ENCODE measurements at regions not wholly inside any gene's neighbourhood (a gene's known extent, or its start where the extent isn't known, plus 50 kb on each side); places are given as distances from the start of the nearest gene placed in this dataset.

DNA sequence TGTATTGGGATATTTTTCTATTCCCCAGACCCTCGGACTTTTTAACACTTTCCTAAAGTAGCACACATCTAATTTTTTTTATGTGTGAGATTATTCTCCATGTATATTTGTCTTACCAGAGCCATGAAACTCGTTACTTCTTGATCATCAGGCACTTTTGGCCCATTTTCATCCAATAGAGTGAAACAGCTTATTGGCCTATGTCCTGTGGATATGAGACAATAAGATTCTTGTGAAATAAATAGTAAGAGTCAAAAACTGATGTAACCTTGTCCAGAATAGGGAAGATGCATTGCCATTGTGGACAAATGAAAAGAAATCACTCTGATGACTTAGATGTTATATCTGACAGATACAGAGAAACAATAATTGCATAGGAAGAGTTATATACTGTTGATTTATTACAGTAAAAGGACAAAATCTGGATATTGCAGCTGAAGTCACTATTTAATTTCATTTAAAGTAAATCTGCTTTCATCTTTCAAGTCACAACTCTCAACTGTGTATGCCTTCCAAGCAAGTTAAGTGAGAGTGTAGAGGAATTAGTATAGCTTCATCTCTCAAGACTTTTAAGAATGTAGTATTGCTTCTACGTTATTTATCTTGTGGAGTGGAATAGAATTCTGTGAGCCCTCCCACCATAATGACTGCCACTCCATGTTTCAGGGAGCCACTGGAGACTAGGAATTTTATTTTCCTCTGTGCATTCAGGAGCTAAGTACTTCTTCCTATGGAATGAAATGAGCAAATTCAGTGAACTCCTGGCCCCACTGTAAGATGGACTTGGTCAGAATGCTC, 86.9 kb downstream of the ADAMTS1 start:
- TF ChIP-seq CTCF (IDR thresholded peaks at IDR 0.05 in 8 of 11, conservative IDR thresholded peaks at IDR 0.05 in 3 of 11) (no peak), POLR2A (IDR thresholded peaks at IDR 0.05) (no peak), POLR2AphosphoS5 (IDR thresholded peaks at IDR 0.05) (no peak)

All from spleen (tissue), 7 donors.